ENCODE measurements at regions not wholly inside any gene's neighbourhood (a gene's known extent, or its start where the extent isn't known, plus 50 kb on each side); places are given as distances from the start of the nearest gene placed in this dataset.
"Not testable (repeated sequence)": the region's sequence is repeated elsewhere in the genome, so short reads cannot be mapped to it uniquely, and the experiment has no call there.

GRCh38 chr2:36168115-36168514 is 187.5 kb upstream of the CRIM1 start:
- Mint-ChIP-seq H3K9me3 (no peaks in the 10 kb centered on the region), H3K27me3 (no peaks in the 10 kb centered on the region), H3K27ac (no peak overlapping the region), H3K4me3 (no peak overlapping the region), H3K4me1 (ENCODE audit: low read depth) (no peaks in the 10 kb centered on the region), H3K36me3 (ENCODE audit: low read depth) (no peaks in the 10 kb centered on the region)
- intact Hi-C loops (cut with micrococcal nuclease), result no loop called here

- Mint-ChIP-seq H3K9me3 (no peaks in the 10 kb centered on the region), H3K36me3 (ENCODE audit: low read depth) (no peaks in the 10 kb centered on the region), H3K27ac (no peak overlapping the region), H3K27me3 (no peaks in the 10 kb centered on the region), H3K4me3 (no peak overlapping the region), H3K4me1 (ENCODE audit: low read depth) (no peaks in the 10 kb centered on the region)
- intact Hi-C loops (cut with micrococcal nuclease), result no loop called here
These were observed 190.4 kb upstream of the CRIM1 start for GRCh38 chr2:36165132-36165531.

GRCh38 chr2:36163520-36164254 is 191.9 kb upstream of the CRIM1 start:
- no peak overlapping the region for H3K27ac Mint-ChIP-seq
- no peaks in the 10 kb centered on the region for H3K4me1 Mint-ChIP-seq (ENCODE audit: low read depth)
- H3K9me3 Mint-ChIP-seq, result no peaks in the 10 kb centered on the region
- intact Hi-C loops (cut with micrococcal nuclease), result no loop called here
- no peaks in the 10 kb centered on the region for H3K36me3 Mint-ChIP-seq (ENCODE audit: low read depth)
- no peaks in the 10 kb centered on the region for H3K27me3 Mint-ChIP-seq
- H3K4me3 Mint-ChIP-seq, result no peak overlapping the region

- H3K36me3 Mint-ChIP-seq (ENCODE audit: low read depth); intact Hi-C loops (cut with micrococcal nuclease): not testable (repeated sequence)
These were observed 198.5 kb upstream of the CRIM1 start for GRCh38 chr2:36157093-36157492.

GRCh38 chr2:36147670-36148390 is 207.7 kb upstream of the CRIM1 start:
- intact Hi-C loops (cut with micrococcal nuclease), result no loop called here
- H3K4me3 Mint-ChIP-seq, result no peak overlapping the region
- no peaks in the 10 kb centered on the region for H3K27me3 Mint-ChIP-seq
- H3K27ac Mint-ChIP-seq, result no peak overlapping the region
- H3K4me1 Mint-ChIP-seq (ENCODE audit: low read depth), result no peaks in the 10 kb centered on the region
- H3K36me3 Mint-ChIP-seq (ENCODE audit: low read depth), result no peaks in the 10 kb centered on the region
- H3K9me3 Mint-ChIP-seq, result no peaks in the 10 kb centered on the region

More at GRCh38 chr2:36157093-36157492, 198.5 kb upstream of the CRIM1 start:
- not testable (repeated sequence) for H3K9me3 Mint-ChIP-seq; H3K27ac Mint-ChIP-seq; H3K27me3 Mint-ChIP-seq; H3K4me3 Mint-ChIP-seq; H3K4me1 Mint-ChIP-seq (ENCODE audit: low read depth)

- intact Hi-C loops (cut with micrococcal nuclease), result no loop called here
- H3K4me1 Mint-ChIP-seq (ENCODE audit: low read depth), result no peaks in the 10 kb centered on the region
- H3K36me3 Mint-ChIP-seq (ENCODE audit: low read depth), result no peaks in the 10 kb centered on the region
- H3K9me3 Mint-ChIP-seq, result no peaks in the 10 kb centered on the region
- no peak overlapping the region for H3K27ac Mint-ChIP-seq
- no peak overlapping the region for H3K4me3 Mint-ChIP-seq
- H3K27me3 Mint-ChIP-seq, result no peaks in the 10 kb centered on the region
These were observed 208.8 kb upstream of the CRIM1 start for GRCh38 chr2:36146765-36147164.

GRCh38 chr2:36140391-36140790 is 215.2 kb upstream of the CRIM1 start:
- Mint-ChIP-seq H3K9me3 (no peaks in the 10 kb centered on the region), H3K4me3 (no peak overlapping the region), H3K36me3 (ENCODE audit: low read depth) (no peaks in the 10 kb centered on the region), H3K4me1 (ENCODE audit: low read depth) (no peaks in the 10 kb centered on the region), H3K27me3 (no peaks in the 10 kb centered on the region), H3K27ac (no peak overlapping the region)
- intact Hi-C loops (cut with micrococcal nuclease), result no loop called here

GRCh38 chr2:36137612-36138011 is 218.0 kb upstream of the CRIM1 start:
- H3K4me1 Mint-ChIP-seq (ENCODE audit: low read depth), result no peaks in the 10 kb centered on the region
- intact Hi-C loops (cut with micrococcal nuclease), result no loop called here
- no peaks in the 10 kb centered on the region for H3K36me3 Mint-ChIP-seq (ENCODE audit: low read depth)
- H3K4me3 Mint-ChIP-seq, result no peak overlapping the region
- H3K27ac Mint-ChIP-seq, result no peak overlapping the region
- no peaks in the 10 kb centered on the region for H3K9me3 Mint-ChIP-seq
- H3K27me3 Mint-ChIP-seq, result no peaks in the 10 kb centered on the region

GRCh38 chr2:36134281-36134680 is 221.3 kb upstream of the CRIM1 start:
- intact Hi-C loops (cut with micrococcal nuclease), result no loop called here
- Mint-ChIP-seq H3K4me3 (no peak overlapping the region), H3K27me3 (no peaks in the 10 kb centered on the region), H3K9me3 (peaks cover 8% of the 10 kb centered on the region), H3K36me3 (ENCODE audit: low read depth) (no peaks in the 10 kb centered on the region), H3K4me1 (ENCODE audit: low read depth) (no peaks in the 10 kb centered on the region), H3K27ac (no peak overlapping the region)

GRCh38 chr2:36128359-36128758 is 227.2 kb upstream of the CRIM1 start:
- intact Hi-C loops (cut with micrococcal nuclease), result no loop called here
- no peaks in the 10 kb centered on the region for H3K4me1 Mint-ChIP-seq (ENCODE audit: low read depth)
- no peaks in the 10 kb centered on the region for H3K36me3 Mint-ChIP-seq (ENCODE audit: low read depth)
- H3K4me3 Mint-ChIP-seq, result no peak overlapping the region
- H3K9me3 Mint-ChIP-seq, result peaks cover 8% of the 10 kb centered on the region
- no peak overlapping the region for H3K27ac Mint-ChIP-seq
- H3K27me3 Mint-ChIP-seq, result no peaks in the 10 kb centered on the region

GRCh38 chr2:36125702-36126101 is 229.9 kb upstream of the CRIM1 start:
- intact Hi-C loops (cut with micrococcal nuclease), result no loop called here
- Mint-ChIP-seq H3K27me3 (no peaks in the 10 kb centered on the region), H3K9me3 (peaks cover 21% of the 10 kb centered on the region), H3K4me3 (no peak overlapping the region), H3K4me1 (ENCODE audit: low read depth) (no peaks in the 10 kb centered on the region), H3K27ac (no peak overlapping the region), H3K36me3 (ENCODE audit: low read depth) (no peaks in the 10 kb centered on the region)

- intact Hi-C loops (cut with micrococcal nuclease), result no loop called here
- Mint-ChIP-seq H3K9me3 (peaks cover 28% of the 10 kb centered on the region), H3K4me1 (ENCODE audit: low read depth) (no peaks in the 10 kb centered on the region), H3K36me3 (ENCODE audit: low read depth) (no peaks in the 10 kb centered on the region), H3K27ac (no peak overlapping the region), H3K4me3 (no peak overlapping the region), H3K27me3 (no peaks in the 10 kb centered on the region)
These were observed 231.6 kb upstream of the CRIM1 start for GRCh38 chr2:36123995-36124394.

GRCh38 chr2:36097022-36097421 is 258.6 kb upstream of the CRIM1 start:
- Mint-ChIP-seq H3K4me3 (no peak overlapping the region), H3K36me3 (ENCODE audit: low read depth) (no peaks in the 10 kb centered on the region), H3K27ac (no peak overlapping the region), H3K27me3 (no peaks in the 10 kb centered on the region), H3K9me3 (peaks cover 50% of the 10 kb centered on the region), H3K4me1 (ENCODE audit: low read depth) (no peaks in the 10 kb centered on the region)
- intact Hi-C loops (cut with micrococcal nuclease), result no loop called here

GRCh38 chr2:36091844-36092741 is 263.5 kb upstream of the CRIM1 start:
- H3K27ac Mint-ChIP-seq; H3K36me3 Mint-ChIP-seq (ENCODE audit: low read depth); intact Hi-C loops (cut with micrococcal nuclease); H3K4me3 Mint-ChIP-seq; H3K27me3 Mint-ChIP-seq; H3K4me1 Mint-ChIP-seq (ENCODE audit: low read depth): not testable (repeated sequence)
- H3K9me3 Mint-ChIP-seq, result peaks cover 52% of the 10 kb centered on the region

Measured in dendritic cell treated with granulocyte-macrophage colony-stimulating factor and Interleukin-4, amounts not matched to agents 40 ng/mL and 50 ng/mL, for 4 days (primary cell).